OCI-LY1 (cell line): ENCODE measurements at regions not wholly inside any gene's neighbourhood (a gene's known extent, or its start where the extent isn't known, plus 50 kb on each side); places are given as distances from the start of the nearest gene placed in this dataset.

ENCODE experiments used
- H2AFZ ChIP-seq: fragments of 200-600 bp; sonication (generic), shearing (Covaris generic); 2 replicates; pipeline ENCODE4 v1.6.0; 2014; ENCODE audit warnings: antibody characterized with exemption, mild to moderate bottlenecking, low read length
- H3F3A ChIP-seq: fragments of 200-600 bp; sonication (generic), shearing (Covaris generic); 2 replicates; pipeline ENCODE4 v1.6.0; 2014; ENCODE audit warnings: mild to moderate bottlenecking, antibody characterized with exemption, low read length, moderate library complexity; ENCODE audit not compliant: insufficient read depth
- H3K27ac ChIP-seq: fragments of 200-600 bp; sonication (generic); 2 replicates; pipeline ENCODE4 v1.5.1; 2014; ENCODE audit warnings: low read length, mixed run types, mild to moderate bottlenecking, low read depth; ENCODE audit not compliant: poor library complexity, severe bottlenecking
- H3K27me3 ChIP-seq: fragments of 200-600 bp; sonication (generic); 2 replicates; pipeline ENCODE4 v1.6.0; 2014; ENCODE audit warnings: antibody characterized with exemption, mild to moderate bottlenecking, low read length, moderate library complexity; ENCODE audit not compliant: insufficient read depth
- H3K36me3 ChIP-seq: fragments of 200-600 bp; sonication (generic); 2 replicates; pipeline ENCODE4 v1.6.1; 2014; ENCODE audit warnings: mild to moderate bottlenecking, antibody characterized with exemption, low read length, moderate library complexity, mixed read lengths; ENCODE audit not compliant: insufficient read depth
- H3K4me1 ChIP-seq: fragments of 200-600 bp; sonication (generic); 2 replicates; pipeline ENCODE4 v1.5.1; 2014; ENCODE audit warnings: mild to moderate bottlenecking, low read length, moderate library complexity; ENCODE audit not compliant: insufficient read depth, severe bottlenecking
- H3K4me2 ChIP-seq: fragments of 200-600 bp; sonication (generic), shearing (Covaris generic); 2 replicates; pipeline ENCODE4 v1.6.1; 2014; ENCODE audit warnings: low read length
- H3K4me3 ChIP-seq: fragments of 200-600 bp; sonication (generic); 2 replicates; pipeline ENCODE4 v1.5.1; 2014; ENCODE audit warnings: low read length, low read depth, mild to moderate bottlenecking, mixed read lengths; ENCODE audit not compliant: poor library complexity, severe bottlenecking
- H3K79me2 ChIP-seq: fragments of 200-600 bp; shearing (Covaris generic); 2 replicates; pipeline ENCODE4 v1.6.1; 2016; ENCODE audit warnings: mixed run types, low read length, mixed read lengths; ENCODE audit not compliant: insufficient read depth
- H3K9ac ChIP-seq: fragments of 200-600 bp; sonication (generic), shearing (Covaris generic); 2 replicates; pipeline ENCODE4 v1.6.1; 2014; ENCODE audit warnings: mild to moderate bottlenecking, low read length, mixed read lengths
- H3K9me2 ChIP-seq: fragments of 200-600 bp; sonication (generic), shearing (Covaris generic); 2 replicates; pipeline ENCODE4 v1.6.1; 2014; ENCODE audit warnings: low read depth, mild to moderate bottlenecking, low read length, mixed read lengths
- H3K9me3 ChIP-seq: fragments of 200-600 bp; shearing (Covaris generic); 2 replicates; pipeline ENCODE4 v1.6.1; 2014; ENCODE audit warnings: low read length, mixed read lengths
- H4K20me1 ChIP-seq: fragments of 200-600 bp; sonication (generic), shearing (Covaris generic); 2 replicates; pipeline ENCODE4 v1.6.0; 2016; ENCODE audit warnings: mild to moderate bottlenecking, low read length; ENCODE audit not compliant: insufficient read depth
- EZH2 ChIP-seq: fragments of 200-600 bp; sonication (generic), shearing (Covaris generic); IDR thresholded peaks from 2 replicates; pipeline ENCODE4 v1.8.0; 2017; ENCODE audit warnings: borderline replicate concordance, mixed run types, mild to moderate bottlenecking, antibody characterized with exemption, low read length, moderate library complexity, mixed read lengths
- TF ChIP-seq, protein P1 (sequence below): fragments of 200-600 bp; sonication (generic), shearing (Covaris generic); IDR thresholded peaks from 2 replicates; pipeline ENCODE4 v1.5.1; 2017; ENCODE audit warnings: mild to moderate bottlenecking, antibody characterized with exemption, low read length, moderate library complexity, mixed read lengths

DNA sequence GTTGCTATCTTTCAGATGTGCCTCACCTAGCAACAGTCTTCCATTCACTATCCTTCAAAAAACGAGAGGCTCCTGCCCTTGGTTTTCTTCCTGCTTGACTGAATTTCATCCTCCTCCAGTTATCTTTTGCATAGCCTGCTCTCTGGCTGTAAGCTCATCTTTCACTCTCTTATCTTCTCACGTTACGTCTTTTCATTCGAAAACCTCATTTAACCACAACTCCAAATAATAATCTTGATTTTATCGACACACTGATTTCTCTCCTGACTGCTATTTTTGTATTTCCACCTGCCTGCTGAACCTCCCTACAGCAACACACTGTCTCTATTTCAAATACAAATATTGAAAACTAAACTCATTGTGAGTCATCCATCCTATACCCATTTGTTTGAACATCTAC, 230.7 kb upstream of the TMC3 start:
- TF ChIP-seq EZH2: no peak
- TF ChIP-seq, protein P1, sequence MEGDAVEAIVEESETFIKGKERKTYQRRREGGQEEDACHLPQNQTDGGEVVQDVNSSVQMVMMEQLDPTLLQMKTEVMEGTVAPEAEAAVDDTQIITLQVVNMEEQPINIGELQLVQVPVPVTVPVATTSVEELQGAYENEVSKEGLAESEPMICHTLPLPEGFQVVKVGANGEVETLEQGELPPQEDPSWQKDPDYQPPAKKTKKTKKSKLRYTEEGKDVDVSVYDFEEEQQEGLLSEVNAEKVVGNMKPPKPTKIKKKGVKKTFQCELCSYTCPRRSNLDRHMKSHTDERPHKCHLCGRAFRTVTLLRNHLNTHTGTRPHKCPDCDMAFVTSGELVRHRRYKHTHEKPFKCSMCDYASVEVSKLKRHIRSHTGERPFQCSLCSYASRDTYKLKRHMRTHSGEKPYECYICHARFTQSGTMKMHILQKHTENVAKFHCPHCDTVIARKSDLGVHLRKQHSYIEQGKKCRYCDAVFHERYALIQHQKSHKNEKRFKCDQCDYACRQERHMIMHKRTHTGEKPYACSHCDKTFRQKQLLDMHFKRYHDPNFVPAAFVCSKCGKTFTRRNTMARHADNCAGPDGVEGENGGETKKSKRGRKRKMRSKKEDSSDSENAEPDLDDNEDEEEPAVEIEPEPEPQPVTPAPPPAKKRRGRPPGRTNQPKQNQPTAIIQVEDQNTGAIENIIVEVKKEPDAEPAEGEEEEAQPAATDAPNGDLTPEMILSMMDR: no peak
- Histone ChIP-seq H3F3A (no peaks in the 10 kb centered on the region; the same call in 1 of the 2 replicates), H3K4me2 (no peak overlapping the region), H3K9me3 (no peaks in the 10 kb centered on the region; the same call in 1 of the 2 replicates), H3K4me3 (no peak overlapping the region), H2AFZ (no peak overlapping the region), H3K27me3 (no peaks in the 10 kb centered on the region), H3K9me2 (no peaks in the 10 kb centered on the region), H3K79me2 (no peaks in the 10 kb centered on the region), H3K36me3 (no peaks in the 10 kb centered on the region), H3K9ac (no peak overlapping the region), H4K20me1 (no peaks in the 10 kb centered on the region), H3K4me1 (no peaks in the 10 kb centered on the region), H3K27ac (no peak overlapping the region)

- no peak overlapping the region for H3K9ac ChIP-seq
- H3K4me2 ChIP-seq: no peak overlapping the region
- H3K4me3 ChIP-seq: no peak overlapping the region
- no peak overlapping the region for H3K27ac ChIP-seq
- no peaks in the 10 kb centered on the region for H4K20me1 ChIP-seq
- TF ChIP-seq, protein P1: no peak
- TF ChIP-seq EZH2: no peak
- H2AFZ ChIP-seq: no peak overlapping the region
- H3K9me3 ChIP-seq: no peaks in the 10 kb centered on the region; the same call in 1 of the 2 replicates
- H3K36me3 ChIP-seq: no peaks in the 10 kb centered on the region
- no peaks in the 10 kb centered on the region for H3K79me2 ChIP-seq
- no peaks in the 10 kb centered on the region for H3K27me3 ChIP-seq
- H3K9me2 ChIP-seq: no peaks in the 10 kb centered on the region
- no peaks in the 10 kb centered on the region for H3F3A ChIP-seq
- H3K4me1 ChIP-seq: no peaks in the 10 kb centered on the region
Observed at GRCh38 chr15:81596159-81596865, 222.3 kb upstream of the TMC3 start.

DNA sequence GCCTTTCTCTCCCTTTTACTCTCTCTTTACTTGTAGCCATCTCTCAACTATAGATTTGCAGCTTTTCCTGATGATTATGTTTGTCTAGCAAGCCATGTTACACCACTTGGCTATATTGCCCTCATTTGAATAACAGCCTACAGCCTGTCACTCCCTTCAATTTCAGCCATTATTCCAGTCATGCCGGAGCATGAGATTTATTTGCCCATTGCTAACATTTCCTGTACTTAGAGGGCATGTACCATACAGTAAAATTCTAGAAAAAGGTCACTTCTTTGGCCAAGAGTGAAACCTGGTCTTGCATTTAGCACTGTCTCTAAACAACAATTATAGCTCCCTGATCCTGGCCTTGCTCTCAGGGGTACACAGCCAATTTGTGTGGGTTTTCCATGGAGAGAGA, 221.7 kb upstream of the TMC3 start:
- H3F3A ChIP-seq: no peaks in the 10 kb centered on the region
- H2AFZ ChIP-seq: no peak overlapping the region
- no peaks in the 10 kb centered on the region for H3K4me1 ChIP-seq
- no peak overlapping the region for H3K4me3 ChIP-seq
- no peaks in the 10 kb centered on the region for H3K36me3 ChIP-seq
- H3K27me3 ChIP-seq: no peaks in the 10 kb centered on the region
- H4K20me1 ChIP-seq: no peaks in the 10 kb centered on the region
- no peaks in the 10 kb centered on the region; the same call in 1 of the 2 replicates for H3K9me3 ChIP-seq
- no peak overlapping the region for H3K27ac ChIP-seq
- H3K9ac ChIP-seq: no peak overlapping the region
- no peak overlapping the region for H3K4me2 ChIP-seq
- no peaks in the 10 kb centered on the region for H3K9me2 ChIP-seq
- H3K79me2 ChIP-seq: no peaks in the 10 kb centered on the region
- TF ChIP-seq, protein P1: no peak
- TF ChIP-seq EZH2: no peak
